GOT3 (cell line): ENCODE measurements at regions not wholly inside any gene's neighbourhood (a gene's known extent, or its start where the extent isn't known, plus 50 kb on each side); places are given as distances from the start of the nearest gene placed in this dataset.

Experiments
- DNase-seq: peaks from one replicate; lab custom pipeline; 2025; ENCODE audit warnings: mixed read lengths; lab: John Stamatoyannopoulos, UW

DNA sequence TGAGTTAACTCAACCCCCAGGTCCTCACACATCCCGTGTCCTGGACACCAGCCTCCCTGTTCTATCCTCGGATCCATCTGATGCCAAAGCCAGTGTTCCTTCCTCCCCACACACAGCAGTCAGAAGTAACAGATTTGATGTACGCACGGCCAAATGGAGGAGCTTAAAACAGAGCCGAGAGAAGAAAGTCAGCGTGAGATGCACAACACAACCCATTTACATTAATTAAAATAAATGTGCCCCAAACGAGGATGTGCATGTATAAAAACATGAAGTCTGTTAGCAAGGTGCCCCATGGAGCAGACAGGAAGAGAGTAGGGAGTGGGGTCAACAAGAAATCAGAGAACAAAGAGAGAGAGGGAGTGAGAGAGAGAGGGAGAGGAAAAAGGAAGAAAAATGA lies 191.2 kb downstream of the HAUS1 start:
- DNase-seq = no peak

- DNase-seq = no peak
Measured at GRCh38 chr18:46296656-46297055, 192.5 kb downstream of the HAUS1 start.

GRCh38 chr18:46297124-46297523 lies 192.9 kb downstream of the HAUS1 start:
- DNase-seq = no peak

DNA sequence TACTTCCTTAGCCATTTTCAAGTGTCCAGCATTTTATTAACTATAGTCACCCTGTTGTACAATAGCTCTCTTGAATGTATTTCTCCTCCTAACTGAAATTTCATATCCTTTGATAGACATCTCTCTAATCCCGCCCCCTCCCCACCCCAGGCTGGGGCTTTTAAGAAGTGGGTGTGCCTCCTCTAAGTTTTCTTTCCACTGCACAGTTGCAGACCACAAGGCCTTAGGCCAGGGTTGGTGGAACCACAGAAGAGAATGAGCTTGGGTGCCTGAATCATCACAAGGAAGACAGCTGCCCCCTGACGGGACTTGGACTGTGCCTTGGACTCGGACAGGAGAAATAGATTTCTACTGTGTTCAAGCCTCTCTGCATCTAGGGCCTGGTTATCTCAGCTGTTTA lies 193.4 kb downstream of the HAUS1 start:
- DNase-seq = no peak

DNA sequence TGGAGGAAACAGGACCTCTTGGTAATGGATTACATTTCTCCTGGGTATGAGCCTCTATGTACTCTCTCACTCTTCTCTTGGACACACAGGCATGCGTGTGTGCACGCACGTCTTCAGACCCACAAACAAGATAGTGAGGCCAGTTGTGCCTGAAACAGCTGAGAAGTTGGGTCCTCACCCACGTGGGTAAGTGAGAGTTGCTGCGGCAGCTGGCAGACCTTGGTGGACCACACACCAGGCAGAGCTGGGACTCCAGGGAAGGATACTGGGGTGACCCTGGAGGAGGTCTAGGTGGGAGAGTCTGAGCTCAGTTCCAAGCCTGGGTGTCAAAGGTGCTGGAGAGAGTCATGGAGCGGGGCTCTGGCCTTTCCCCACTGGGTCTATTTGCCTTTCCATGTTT lies 194.3 kb downstream of the HAUS1 start:
- no peak for DNase-seq

GRCh38 chr18:46299465-46300008 lies 195.4 kb downstream of the HAUS1 start:
- no peak for DNase-seq

- DNase-seq = no peak
Measured at GRCh38 chr18:46301081-46301480, 196.9 kb downstream of the HAUS1 start.

DNA sequence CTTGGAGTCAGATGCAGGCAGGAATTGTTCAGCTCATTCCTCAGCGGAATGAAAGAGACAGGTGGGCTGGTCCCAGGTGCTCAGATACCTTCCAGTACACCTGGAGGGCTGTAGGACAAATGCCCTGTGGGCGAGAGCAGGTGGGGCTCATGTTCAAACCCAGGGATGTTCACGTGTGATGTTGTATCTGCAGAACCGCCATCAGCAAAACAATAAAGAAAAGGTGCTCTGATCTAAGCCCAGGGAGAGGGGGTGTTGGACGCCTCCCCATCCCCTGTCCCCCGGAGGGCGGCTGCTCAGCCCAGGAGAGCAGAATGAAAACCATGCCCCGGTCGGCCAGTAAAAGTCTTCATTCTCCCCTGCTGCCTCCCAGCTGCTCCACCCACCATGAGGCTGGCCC lies 197.4 kb downstream of the HAUS1 start:
- no peak for DNase-seq

DNA sequence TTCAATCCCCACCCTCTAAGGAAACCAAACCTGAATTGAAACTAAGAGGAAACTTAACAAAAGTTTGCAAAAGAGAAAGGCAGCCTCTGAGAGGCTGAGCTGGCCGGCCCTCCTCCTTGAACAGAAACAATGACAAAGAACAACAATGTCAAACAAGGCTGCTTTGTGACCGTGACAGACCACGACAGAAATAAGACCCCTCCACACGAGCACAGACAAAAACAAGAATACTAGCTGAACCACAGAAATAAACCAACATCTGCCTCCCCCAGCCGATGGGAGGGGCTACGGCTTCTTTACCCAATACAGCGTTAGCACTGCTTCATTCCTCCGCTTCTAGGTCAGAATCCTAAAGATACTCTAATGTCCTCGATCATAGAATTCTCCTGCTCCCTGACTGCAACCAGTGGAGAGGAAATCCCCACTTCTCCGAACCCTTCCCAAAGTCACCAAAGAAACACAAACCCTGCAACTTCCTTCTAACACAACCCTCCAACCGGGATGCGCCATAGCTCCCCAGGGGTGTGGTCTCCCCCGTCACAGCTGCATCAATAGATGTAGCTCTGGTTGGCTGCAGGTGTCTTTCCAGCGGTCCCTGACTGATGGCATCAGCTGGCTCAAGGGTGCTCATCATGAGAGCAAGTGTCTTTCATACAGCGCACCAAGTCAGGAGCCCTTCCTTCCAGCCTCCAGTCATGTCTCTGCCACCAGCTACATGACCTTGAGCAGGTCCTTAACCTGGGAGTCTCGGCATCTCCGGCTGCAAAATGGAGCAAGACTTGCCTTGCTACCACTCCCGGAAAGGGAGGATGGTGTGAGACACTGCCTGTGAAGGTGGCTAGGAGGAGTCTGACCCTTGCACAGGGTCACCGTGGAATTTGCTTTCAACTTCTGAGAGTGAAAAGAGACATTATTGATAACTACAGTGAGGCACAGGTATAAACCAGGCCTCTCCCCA lies 198.6 kb downstream of the HAUS1 start:
- DNase-seq = no peak

GRCh38 chr18:46310258-46310657 lies 206.1 kb downstream of the HAUS1 start:
- no peak for DNase-seq

- no peak for DNase-seq
Measured at GRCh38 chr18:46310675-46311345, 206.6 kb downstream of the HAUS1 start.

- DNase-seq = no peak
Measured at GRCh38 chr18:46311491-46311890, 207.3 kb downstream of the HAUS1 start.

GRCh38 chr18:46312221-46312620 lies 208.0 kb downstream of the HAUS1 start:
- DNase-seq = no peak

- no peak for DNase-seq
Measured at GRCh38 chr18:46313521-46313920, 209.3 kb downstream of the HAUS1 start.

DNA sequence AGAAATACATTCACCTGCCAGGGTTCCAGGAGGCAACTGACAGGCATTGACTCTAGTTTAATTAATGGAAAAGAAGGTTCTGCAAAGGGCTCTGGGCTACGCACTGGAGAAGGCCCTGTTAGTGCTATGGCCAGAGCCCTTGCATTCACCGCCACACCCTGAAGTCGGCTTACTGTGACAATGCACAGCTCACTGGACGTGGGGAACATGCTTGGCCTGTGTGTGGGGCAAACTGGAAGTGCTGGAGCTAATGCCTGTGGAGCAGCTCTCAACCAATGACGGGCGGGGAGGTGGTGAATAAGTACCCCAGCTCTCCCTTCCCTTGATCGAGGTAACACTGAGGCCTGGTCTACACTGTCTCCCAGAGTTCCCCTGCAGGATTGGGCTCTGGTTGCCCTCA lies 209.8 kb downstream of the HAUS1 start:
- no peak for DNase-seq

- no peak for DNase-seq
Measured at GRCh38 chr18:46315161-46315560, 211.0 kb downstream of the HAUS1 start.

- DNase-seq = no peak
Measured at GRCh38 chr18:46318356-46318755, 214.2 kb downstream of the HAUS1 start.

DNA sequence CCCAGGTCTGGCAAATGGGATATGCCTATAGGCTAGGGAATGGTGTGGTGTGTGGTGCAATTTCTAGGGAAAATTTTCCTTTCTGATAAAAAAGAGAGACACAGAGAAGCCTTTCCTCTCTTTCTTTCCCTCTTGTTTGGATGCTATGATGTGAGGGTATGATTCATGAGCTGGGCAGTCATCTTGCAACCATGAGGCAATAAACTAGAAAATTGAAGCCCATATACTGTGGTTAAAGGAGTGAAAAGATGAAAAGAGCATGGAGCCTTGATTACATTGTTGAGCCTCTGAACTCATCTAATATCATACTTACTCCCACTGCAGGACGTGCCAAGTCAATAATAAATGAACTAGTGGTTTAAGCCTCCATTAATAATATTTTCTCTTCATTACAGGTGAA lies 215.6 kb downstream of the HAUS1 start:
- DNase-seq = no peak

DNA sequence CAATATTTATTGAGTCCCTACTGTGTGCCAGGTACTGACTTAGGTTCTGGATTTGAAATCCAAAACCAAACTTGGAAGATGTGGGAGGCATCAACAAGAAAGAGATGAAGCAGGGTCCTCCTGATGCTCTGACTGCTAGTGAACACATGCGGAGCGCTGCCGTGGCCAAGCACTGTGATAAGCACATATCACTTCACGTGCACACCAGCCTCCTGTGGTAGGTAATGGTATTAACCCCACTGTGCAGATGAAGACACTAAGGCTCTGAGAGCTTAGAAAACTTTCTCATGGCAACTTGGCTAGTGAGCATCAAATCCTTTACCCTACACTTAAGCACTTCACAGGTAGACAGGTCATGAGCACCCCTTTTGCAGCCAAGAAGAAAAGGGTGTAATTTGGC lies 216.1 kb downstream of the HAUS1 start:
- DNase-seq = no peak

DNA sequence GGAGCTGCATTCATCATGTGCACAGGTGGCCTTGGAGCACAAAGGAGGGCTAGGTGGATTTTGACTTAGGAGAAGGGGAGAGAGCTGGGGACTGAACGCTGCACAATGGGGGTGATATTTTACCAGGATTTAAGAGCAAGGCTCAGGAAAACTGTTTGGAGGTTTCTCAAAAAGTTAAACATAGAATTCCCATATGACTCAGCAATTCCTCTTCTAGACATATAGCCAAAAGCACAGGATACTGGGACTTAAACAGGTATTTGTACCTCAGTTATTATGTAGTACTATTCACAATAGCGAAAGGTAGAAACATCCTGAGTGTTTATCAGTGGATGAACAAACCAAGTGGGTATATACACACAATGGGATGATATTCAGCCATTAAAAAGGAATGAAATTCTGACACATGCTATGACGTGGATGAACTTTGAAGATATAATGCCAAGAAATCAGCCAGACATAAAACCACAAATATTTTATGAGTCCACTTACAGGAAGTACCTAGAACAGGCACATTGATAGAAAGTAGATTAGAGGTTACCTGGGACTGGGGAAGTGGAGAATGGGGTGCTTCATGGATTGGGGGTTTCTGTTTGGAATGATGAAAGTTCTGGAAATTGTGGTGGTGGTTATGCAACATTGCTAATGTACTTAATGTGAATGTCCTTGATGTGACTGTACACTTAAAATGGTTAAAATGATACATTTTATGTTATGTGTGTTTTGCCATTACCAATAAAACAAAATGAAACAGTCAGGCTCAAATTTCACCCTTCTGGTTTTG lies 216.9 kb downstream of the HAUS1 start:
- DNase-seq = no peak

DNA sequence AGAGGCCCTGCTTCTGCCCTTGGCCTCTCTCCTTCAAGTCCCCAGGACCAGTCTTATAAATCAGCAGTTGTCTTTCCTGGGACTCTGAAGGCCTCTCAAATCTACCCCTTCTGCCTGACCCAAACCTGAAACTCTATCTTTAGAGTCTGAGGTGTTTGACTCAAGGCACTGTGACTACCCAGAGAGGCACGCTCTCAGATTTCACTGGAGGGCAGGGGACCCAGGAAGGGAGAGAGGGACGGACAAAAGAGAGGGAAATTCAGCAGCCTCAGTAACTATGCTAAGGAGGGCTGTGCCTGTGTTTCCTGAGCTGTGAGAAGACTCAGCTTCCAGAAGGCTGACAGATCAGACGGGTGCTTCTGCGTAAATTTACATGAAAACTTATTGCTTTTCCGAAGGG lies 217.8 kb downstream of the HAUS1 start:
- no peak for DNase-seq

- no peak for DNase-seq
Measured at GRCh38 chr18:46322411-46322891, 218.3 kb downstream of the HAUS1 start.
